Body of pancreas (tissue), 4 donors: ENCODE measurements at regions not wholly inside any gene's neighbourhood (a gene's known extent, or its start where the extent isn't known, plus 50 kb on each side); places are given as distances from the start of the nearest gene placed in this dataset.

Source experiments
- ATAC-seq: fragments of 150-250 bp; one replicate; pipeline ENCODE4 v1.9.1; 2016
- DNase-seq, 4 donors: peaks; one replicate each; pipeline ENCODE4 v3.0.0-alpha.2; 2019
- H3K27ac ChIP-seq, 4 donors: fragments of 200-600 bp; sonication (generic); 1 replicate in 3 of 4; 2 replicates in 1 of 4; pipeline versions ENCODE4 v1.5.1 to v1.6.1; 2016 to 2019; ENCODE audit warnings: mild to moderate bottlenecking in 1 of 4, mixed read lengths in 1 of 4, moderate library complexity in 1 of 4
- H3K27me3 ChIP-seq, 2 donors: fragments of 200-600 bp; sonication (generic); one replicate each; pipeline ENCODE4 v1.6.0; 2016; ENCODE audit warnings: mild to moderate bottlenecking in 1 of 2
- H3K36me3 ChIP-seq, 2 donors: fragments of 200-600 bp; sonication (generic); replicated peaks in 1 of 2; 2 replicates each; pipeline ENCODE4 v1.5.1; 2016; ENCODE audit warnings: low read depth in 2 of 2; ENCODE audit not compliant: insufficient read depth in 1 of 2
- H3K4me1 ChIP-seq: fragments of 200-600 bp; sonication (generic); one replicate; pipeline ENCODE4 v1.6.0; 2016
- H3K4me3 ChIP-seq, 2 donors: fragments of 200-600 bp; sonication (generic); 1 replicate in 1 of 2; 2 replicates in 1 of 2; pipeline ENCODE4 v1.5.1; 2016 to 2019
- H3K9me3 ChIP-seq, 3 donors: fragments of 200-600 bp; sonication (generic); 1 replicate in 2 of 3; 2 replicates in 1 of 3; pipeline ENCODE4 v1.5.1; 2016
- CTCF ChIP-seq, 7 experiments: fragments of 450-650 bp in 4 of 7; fragments of 200-600 bp in 3 of 7; sonication (generic) in 3 of 7; IDR thresholded peaks; one replicate each; pipeline ENCODE4 v1.5.1; 2016 to 2019; ENCODE audit warnings: antibody characterized with exemption in 7 of 7
- POLR2A ChIP-seq, 3 donors: fragments of 450-650 bp; IDR thresholded peaks; one replicate each; pipeline ENCODE4 v1.6.1; 2016; ENCODE audit warnings: antibody characterized with exemption in 3 of 3, mild to moderate bottlenecking in 2 of 3
- WGBS, 2 donors: methylation state at CpG; one replicate each; pipeline ENCODE4 v1.1.5; 2017; 5-methylcytosine and 5-hydroxymethylcytosine counted together
- intact Hi-C: fragments of 100-400 bp; cut with DNase I; formaldehyde crosslinking; loops from one replicate; pipeline ENCODE4 v1.15.1; 2023

GRCh38 chr3:53965291-53965690 is 73.6 kb upstream of the SELENOK start:
- no peak for TF ChIP-seq POLR2A (IDR thresholded peaks at IDR 0.05)
- TF ChIP-seq CTCF (IDR thresholded peaks at IDR 0.05), result no peak
- H3K4me1 ChIP-seq, result no peaks in the 10 kb centered on the region
- H3K9me3 ChIP-seq, result no peaks in the 10 kb centered on the region
- no peak overlapping the region for H3K27ac ChIP-seq
- 50 to 92% methylated on average over 1 of the region's 1 CpG for WGBS, 2 donors
- H3K36me3 ChIP-seq, result no peaks in the 10 kb centered on the region
- H3K27me3 ChIP-seq, result no peaks in the 10 kb centered on the region
- intact Hi-C loops, result no loop called here
- no peak for ATAC-seq
- DNase-seq, result no peak
- no peak overlapping the region for H3K4me3 ChIP-seq

- no peak overlapping the region for H3K27ac ChIP-seq
- whole genome bisulfite sequencing, 2 donors, result 87 to 89% methylated on average over 10 of the region's 10 CpGs
- no peaks in the 10 kb centered on the region for H3K27me3 ChIP-seq
- no peaks in the 10 kb centered on the region for H3K9me3 ChIP-seq
- no peaks in the 10 kb centered on the region for H3K4me1 ChIP-seq
- no peak for ATAC-seq
- DNase-seq, result no peak
- H3K36me3 ChIP-seq, result no peaks in the 10 kb centered on the region
- H3K4me3 ChIP-seq, result no peak overlapping the region
- TF ChIP-seq CTCF (IDR thresholded peaks at IDR 0.05), result no peak
- TF ChIP-seq POLR2A (IDR thresholded peaks at IDR 0.05), result no peak
- intact Hi-C loops, result no loop called here
Measured at GRCh38 chr3:53957831-53958230, 66.2 kb upstream of the SELENOK start.

- TF ChIP-seq POLR2A (IDR thresholded peaks at IDR 0.05), result no peak
- TF ChIP-seq CTCF (IDR thresholded peaks at IDR 0.05), result no peak
- WGBS, 2 donors, result 71 to 75% methylated on average over 6 of the region's 6 CpGs
- no peaks in the 10 kb centered on the region for H3K27me3 ChIP-seq
- no peaks in the 10 kb centered on the region for H3K9me3 ChIP-seq
- intact Hi-C loops, result no loop called here
- ATAC-seq, result no peak
- H3K27ac ChIP-seq, result no peak overlapping the region
- no peaks in the 10 kb centered on the region for H3K36me3 ChIP-seq
- no peak overlapping the region for H3K4me3 ChIP-seq
- DNase-seq, result no peak
- no peaks in the 10 kb centered on the region for H3K4me1 ChIP-seq
Measured at GRCh38 chr3:53956586-53956985, 64.9 kb upstream of the SELENOK start.

- TF ChIP-seq CTCF (IDR thresholded peaks at IDR 0.05) (no peak), POLR2A (IDR thresholded peaks at IDR 0.05) (no peak)
- ATAC-seq, result no peak
- H3K9me3 ChIP-seq, result peaks cover 0 to 6% (median 0%) of the 10 kb centered on the region in 3 donors
- H3K27me3 ChIP-seq, result no peaks in the 10 kb centered on the region
- no peaks in the 10 kb centered on the region for H3K36me3 ChIP-seq
- WGBS, 2 donors, result 44 to 51% methylated on average over 2 of the region's 2 CpGs
- no peak overlapping the region for H3K27ac ChIP-seq
- H3K4me3 ChIP-seq, result no peak overlapping the region
- H3K4me1 ChIP-seq, result no peaks in the 10 kb centered on the region
- no peak for DNase-seq
- intact Hi-C loops, result no loop called here
Measured at GRCh38 chr3:53949541-53949940, 57.9 kb upstream of the SELENOK start.

GRCh38 chr3:53948174-53948573 is 56.5 kb upstream of the SELENOK start:
- Histone ChIP-seq H3K27me3 (no peaks in the 10 kb centered on the region), H3K4me3 (no peak overlapping the region), H3K4me1 (no peaks in the 10 kb centered on the region), H3K27ac (no peak overlapping the region), H3K36me3 (no peaks in the 10 kb centered on the region), H3K9me3 (peaks cover 0 to 6% (median 0%) of the 10 kb centered on the region in 3 donors)
- intact Hi-C loops, result no loop called here
- no peak for TF ChIP-seq CTCF (IDR thresholded peaks at IDR 0.05)
- WGBS, 2 donors, result 56 to 67% methylated on average over 1 of the region's 1 CpG
- DNase-seq (no peak), ATAC-seq (no peak)
